NT2/D1 (cell line): ENCODE measurements at regions not wholly inside any gene's neighbourhood (a gene's known extent, or its start where the extent isn't known, plus 50 kb on each side); places are given as distances from the start of the nearest gene placed in this dataset.

Experiments used
- SUZ12 ChIP-seq: IDR thresholded peaks from 2 replicates; pipeline ENCODE4 v1.6.1; 2011; ENCODE audit not compliant: insufficient read length, insufficient read depth; ENCODE audit errors: extremely low read depth
- ZNF274 ChIP-seq: IDR thresholded peaks from 2 replicates; pipeline ENCODE4 v1.6.1; 2011; ENCODE audit warnings: mild to moderate bottlenecking, low read depth, low read length

DNA sequence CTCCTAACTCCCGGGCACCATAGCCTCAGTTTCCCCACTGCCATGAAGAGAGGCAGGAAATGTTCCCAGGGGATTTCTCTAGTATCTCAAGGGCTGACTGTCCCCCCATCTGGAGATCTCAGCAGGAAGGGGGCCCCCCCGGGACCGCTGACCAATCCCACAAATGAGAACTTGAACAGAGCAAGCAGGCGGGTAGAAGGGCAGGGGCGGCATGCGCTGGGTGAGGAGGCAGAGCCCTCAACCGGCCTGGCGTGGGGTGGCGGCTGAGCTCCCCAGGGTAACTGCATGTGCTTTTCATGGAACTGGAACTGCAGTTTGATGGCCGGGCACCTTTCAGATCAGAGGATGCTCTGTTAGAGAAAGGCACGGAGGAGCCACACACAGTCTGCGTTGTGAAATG is 144.5 kb downstream of the CTTN start:
- TF ChIP-seq ZNF274 (no peak), SUZ12 (no peak)
